Gastroesophageal sphincter (tissue), 3 donors: ENCODE measurements at regions not wholly inside any gene's neighbourhood (a gene's known extent, or its start where the extent isn't known, plus 50 kb on each side); places are given as distances from the start of the nearest gene placed in this dataset.
"Not testable (repeated sequence)": the region's sequence is repeated elsewhere in the genome, so short reads cannot be mapped to it uniquely, and the experiment has no call there.

ENCODE experiments used
- CTCF ChIP-seq, 4 experiments: fragments of 200-600 bp in 2 of 4; fragments of 450-650 bp in 2 of 4; sonication (generic) in 1 of 4; IDR thresholded peaks; one replicate each; pipeline ENCODE4 v1.5.1; 2017 to 2019; ENCODE audit warnings: antibody characterized with exemption in 4 of 4, mild to moderate bottlenecking in 2 of 4, moderate library complexity in 2 of 4
- POLR2AphosphoS5 ChIP-seq: sonication (generic); formaldehyde crosslinking; IDR thresholded peaks from one replicate; pipeline ENCODE4 v1.6.1; 2017; ENCODE audit warnings: antibody characterized with exemption

- TF ChIP-seq CTCF (IDR thresholded peaks at IDR 0.05); POLR2AphosphoS5: not testable (repeated sequence)
Measured at GRCh38 chr4:97141332-97141731, 1001.9 kb downstream of the STPG2 start.
